HG03342 (cell line): ENCODE measurements at regions not wholly inside any gene's neighbourhood (a gene's known extent, or its start where the extent isn't known, plus 50 kb on each side); places are given as distances from the start of the nearest gene placed in this dataset.
"Not testable (repeated sequence)": the region's sequence is repeated elsewhere in the genome, so short reads cannot be mapped to it uniquely, and the experiment has no call there.

Experiments
- ATAC-seq: cut with Tn5 transposase; IDR thresholded peaks from one replicate; pipeline ENCODE4 v1.9.1; 2021; ENCODE audit warnings: mild to moderate bottlenecking, moderate library complexity; ENCODE audit not compliant: unreplicated experiment

DNA sequence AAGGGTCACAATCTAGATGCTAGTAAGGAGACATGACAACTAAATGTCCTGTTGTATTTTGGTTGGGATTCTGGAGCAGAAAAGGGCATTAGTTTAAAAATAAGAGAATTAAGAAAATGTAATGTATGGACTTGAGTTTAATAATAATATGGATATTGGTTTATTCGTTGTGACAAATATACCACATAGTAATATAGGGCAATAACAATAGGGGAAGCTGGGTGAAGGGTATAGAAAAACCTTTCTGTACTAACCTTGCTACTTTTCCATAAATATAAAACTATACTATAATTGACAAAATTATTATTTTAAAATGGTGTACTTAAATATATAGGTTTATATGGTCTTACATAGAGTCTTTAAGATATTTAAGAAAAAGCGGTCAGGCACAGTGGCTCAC, 558.9 kb downstream of the PTPRC start:
- no peak for ATAC-seq

DNA sequence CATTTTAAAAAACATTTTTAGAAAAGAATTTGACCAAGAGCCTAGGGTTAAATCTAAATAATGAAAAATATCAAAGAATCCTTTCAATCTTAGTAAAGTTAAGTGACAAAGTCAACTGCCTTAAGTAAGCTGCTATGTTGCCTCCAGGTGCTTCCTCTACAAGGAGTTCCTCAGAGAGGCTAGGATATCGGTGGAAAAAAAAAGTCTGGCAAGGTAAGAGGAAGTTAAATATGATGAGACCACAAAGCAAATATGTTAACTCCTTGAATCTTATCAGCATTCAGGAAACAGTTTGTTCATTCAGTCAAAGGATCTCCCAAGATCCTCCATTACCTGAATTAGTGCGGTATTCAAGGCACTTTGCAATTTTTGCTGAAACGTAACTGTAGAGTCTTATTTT, 563.5 kb downstream of the PTPRC start:
- ATAC-seq: no peak

DNA sequence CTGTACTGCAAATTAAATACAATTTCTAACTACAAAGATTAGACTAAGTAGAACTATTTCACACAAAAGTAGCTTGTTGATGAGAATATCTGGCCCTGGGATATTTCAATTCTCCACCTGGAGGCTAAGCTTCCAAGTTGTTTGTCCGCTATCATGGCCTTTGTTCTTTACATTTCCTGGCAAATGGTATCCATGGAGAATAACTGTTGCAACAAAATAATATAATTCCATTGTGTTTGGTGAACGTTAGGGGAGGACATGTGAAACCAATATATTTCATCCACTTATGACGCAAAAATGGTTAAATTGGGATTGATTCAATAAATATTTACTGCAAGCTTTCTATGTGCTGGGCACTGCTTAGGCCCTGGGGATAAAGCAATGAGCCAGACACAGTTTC, 565.4 kb downstream of the PTPRC start:
- no peak for ATAC-seq

DNA sequence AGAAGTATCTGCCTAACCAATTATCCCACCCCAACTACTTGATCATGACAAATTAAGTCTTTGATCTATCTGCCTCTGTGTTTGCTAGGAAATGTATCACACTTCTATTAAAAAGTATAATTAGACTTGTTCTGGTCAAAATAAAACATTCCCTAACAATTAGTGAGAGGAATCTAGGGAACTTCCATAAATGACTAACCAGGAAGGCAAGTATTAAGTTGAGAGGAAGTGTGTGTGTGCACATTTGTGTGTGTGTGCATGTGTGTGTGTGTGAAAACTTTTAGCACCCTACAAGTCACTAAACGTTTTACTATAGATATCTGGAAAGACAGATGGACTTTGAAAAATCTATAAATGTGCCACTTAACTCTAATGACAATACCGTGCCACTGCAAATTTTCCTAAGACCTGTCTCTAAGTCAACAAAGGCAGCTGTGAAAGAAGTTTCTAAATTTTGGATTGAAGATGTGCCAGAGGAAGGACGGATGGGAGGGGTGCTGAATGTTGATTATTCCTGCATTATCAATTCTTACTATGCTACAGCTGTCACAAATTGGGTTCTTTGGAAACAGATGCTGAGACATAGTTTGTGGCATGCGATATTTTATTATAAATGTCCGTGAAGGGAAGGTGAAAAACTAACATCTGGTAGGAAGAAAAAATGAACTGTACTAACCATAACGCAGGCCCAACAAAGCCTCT, 567.1 kb downstream of the PTPRC start:
- ATAC-seq: no peak

DNA sequence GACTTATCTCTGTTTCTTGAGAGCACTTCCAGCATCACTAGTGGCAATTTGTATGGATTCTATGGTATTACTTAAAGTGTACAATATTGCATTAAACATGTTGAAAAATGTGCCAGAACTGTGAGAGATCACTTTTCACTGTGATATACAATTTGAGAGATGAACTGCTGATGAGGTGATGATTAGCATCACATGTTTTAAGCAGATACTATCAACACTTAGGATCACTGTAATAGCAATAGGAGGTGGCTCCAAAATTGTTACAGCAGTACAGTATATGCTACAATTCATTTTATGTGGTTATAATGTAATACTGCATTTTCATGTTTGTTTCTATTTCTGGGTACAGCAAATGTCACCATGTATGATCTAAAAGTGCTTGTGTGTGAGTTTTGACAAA, 570.0 kb downstream of the PTPRC start:
- no peak for ATAC-seq

DNA sequence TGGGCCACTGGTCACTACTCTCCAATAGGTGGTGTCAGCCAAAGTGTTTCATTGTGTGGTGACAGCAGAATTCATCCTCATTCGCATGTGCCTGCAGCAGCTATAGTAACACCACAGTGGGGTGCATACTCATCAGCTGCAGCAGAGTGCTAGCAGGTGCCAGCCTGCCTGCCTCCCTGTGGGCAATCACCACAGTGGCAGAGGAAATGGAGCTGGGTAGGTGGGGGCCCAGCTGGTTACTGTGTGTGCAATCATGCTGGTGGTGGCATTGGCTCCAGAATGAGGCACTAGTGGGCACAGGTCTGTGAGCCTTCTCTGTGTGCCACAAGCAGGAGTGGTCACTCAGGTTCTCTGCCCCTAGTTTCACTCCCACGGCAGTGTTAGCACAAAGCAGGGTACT, 579.2 kb downstream of the PTPRC start:
- no peak for ATAC-seq

DNA sequence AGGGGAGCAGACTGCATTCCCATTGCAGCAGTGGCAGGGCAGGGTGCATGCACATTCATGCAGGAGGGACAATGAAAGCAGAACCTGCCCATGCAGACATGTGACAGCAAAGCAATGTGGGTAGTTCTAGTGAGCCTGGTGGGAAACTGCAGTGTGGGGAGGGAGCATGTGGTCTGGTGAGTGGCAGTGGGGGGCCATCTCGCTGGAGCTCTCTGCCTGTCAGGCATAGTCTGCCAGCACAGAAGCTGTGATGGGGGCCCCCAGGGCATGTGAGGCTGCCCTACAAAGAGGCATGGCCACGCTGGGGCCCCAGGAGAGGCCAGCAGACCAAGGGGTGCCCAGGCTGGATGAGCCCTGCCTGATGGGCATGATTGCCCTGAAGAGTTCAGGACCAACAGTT, 579.7 kb downstream of the PTPRC start:
- ATAC-seq: no peak

DNA sequence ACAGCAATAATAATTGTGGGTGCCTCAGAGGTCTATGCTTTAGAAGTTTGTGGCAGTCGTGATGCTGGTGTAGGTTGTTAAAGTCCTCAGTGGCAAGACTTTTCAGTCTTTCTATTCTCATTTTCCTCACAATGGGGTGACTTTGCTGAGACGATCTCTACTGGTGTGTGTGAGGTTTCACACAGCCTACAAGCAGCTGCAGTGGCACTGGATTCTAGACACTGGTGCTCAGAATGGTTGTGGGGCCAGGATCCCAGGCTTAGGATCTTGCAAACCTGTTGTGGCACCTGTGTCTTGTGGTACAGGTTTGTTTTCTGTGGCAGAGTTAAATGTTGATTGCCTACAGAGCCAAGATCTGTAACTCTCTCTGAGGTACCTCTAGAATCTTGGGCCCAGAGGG, 581.2 kb downstream of the PTPRC start:
- ATAC-seq: no peak

DNA sequence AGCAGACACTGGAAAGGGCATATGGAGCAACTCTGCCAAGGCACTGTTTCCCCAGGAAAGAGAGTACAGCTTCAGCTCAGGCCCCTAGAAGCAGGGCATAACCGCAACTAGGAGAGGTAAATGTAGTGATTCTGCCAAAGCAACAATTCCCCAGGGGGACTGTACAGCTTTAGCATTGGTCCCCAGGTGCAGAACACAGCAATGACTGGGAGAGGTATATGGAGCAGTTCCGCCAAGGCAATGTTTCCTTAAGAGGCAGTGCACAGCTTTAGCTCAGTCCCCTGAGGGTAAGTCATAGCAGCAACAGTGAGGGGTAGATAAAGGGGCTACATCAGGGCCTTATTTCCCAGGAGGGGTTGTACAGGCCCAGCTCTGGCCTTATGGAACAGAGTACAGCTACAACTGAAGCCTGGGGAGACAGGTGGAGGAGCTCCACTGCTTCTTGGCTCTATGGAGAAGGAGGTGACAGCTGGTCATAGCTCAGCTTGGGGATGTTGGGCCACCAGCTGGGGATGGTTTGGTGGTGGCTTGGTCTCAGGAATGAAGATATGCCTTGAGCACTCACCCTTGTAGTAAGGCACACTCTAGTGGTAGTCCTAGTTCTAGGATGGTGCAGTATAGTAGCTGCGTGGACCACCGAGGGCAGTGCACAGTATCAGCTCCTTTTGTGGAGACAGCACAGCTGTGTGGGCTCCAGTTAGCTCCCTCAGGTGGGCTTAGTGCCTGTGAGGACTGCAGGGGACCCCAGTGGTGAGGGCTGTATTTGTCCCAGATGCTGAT, 582.7 kb downstream of the PTPRC start:
- ATAC-seq: no peak

DNA sequence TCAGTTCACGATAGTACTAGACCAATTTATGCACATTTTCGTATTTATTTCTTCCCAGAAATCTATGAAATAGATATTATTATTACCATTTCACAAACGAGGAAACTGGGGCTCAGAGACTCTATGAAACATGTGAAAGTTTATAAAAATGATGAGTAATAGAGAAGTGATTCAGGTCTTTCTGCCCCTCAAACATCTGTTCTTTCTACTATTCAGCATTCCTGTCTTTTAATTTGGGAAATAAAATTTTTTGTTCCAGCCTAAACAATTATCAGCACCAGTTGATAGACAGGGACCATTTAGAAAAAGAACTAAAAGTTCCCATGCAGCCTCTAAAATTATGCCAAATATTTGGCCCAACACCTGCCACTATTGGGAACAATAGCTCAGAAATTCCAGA, 585.1 kb downstream of the PTPRC start:
- ATAC-seq: no peak

DNA sequence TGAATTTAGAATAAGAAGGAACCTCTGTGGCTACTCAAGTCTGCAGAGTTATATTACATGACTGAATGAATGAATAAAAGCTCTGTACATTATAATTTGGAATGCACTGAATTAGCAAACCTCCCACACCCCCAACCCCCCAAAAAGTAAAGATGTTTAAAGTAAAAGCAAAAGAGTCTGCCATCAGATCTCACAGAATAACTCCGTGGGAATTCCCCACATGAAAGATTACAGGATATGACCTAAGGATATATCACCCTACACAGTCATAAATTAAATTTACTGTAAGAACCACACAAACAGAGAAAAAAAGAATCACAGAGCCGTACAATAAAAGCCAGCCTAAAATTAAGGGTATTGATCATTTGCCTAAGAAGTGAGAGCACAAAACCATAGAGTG, 587.3 kb downstream of the PTPRC start:
- peak; percentile 71 for ATAC-seq

DNA sequence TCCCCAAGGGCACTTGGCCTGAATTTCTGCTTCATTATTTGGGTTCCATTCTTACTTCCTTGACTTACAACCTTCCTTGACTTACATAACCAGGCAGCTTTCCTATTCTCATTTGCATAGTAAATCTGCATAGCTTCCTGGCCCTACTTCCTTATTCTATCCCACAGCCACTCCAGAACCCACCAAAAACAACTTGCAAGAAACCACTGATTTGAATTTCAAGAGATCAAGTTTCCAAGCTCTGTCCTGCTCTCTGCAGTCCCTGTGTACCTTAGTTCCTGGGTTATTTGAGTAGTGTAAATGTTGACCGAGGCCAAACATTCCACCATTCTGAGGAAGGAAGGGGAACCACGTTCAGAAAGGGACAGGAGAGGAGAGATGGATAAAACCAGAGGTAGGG, 603.3 kb downstream of the PTPRC start:
- ATAC-seq: no peak

DNA sequence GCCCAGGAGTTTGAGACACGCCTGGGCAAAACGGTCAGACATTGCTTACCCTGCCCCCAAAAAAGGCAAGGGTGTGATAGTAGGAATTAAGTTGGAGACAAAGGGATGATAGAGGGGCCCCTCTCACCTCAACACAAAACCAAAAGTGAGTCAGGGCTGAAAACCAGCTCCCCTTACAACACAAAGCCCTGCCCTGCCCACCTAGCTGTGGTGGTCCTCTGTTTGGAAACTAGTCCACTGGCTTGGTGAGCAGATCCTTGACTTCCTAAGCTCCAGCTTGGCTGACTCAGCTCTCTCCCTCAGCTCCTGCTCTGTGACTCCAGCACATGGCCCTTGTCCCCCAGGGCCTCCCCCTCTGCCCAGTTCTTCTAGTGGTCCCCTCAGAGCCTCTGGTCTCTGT, 603.8 kb downstream of the PTPRC start:
- no peak for ATAC-seq

DNA sequence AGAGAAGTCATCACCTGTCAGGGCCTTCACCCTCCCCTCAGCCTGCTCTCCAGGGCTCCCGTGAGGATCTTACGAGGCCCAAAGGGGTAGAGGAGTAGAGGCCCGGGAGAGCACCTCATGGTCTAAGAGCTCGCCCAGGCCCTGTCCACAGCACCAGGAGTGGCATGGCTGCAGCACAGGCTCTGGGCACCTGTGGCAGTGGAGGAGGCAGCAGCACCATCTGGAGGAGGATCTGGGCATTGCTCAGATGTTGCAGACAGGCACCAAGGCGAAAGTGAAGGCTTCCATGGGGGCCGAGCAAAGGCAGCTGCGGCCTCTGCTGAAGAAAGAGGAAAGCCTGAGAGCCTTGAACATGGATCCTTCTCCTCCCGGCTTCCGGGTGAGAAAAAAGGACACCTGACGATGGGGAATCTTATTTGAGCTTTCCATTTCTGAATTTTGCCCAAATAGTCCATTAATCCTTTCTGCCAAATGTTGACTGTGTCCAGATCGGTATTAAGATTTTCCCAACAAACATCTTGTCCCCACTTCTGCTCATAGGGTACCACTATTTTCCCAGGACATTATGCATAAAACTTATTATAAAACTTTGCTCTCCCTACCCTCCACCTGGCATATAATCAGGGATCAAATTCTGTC, 604.7 kb downstream of the PTPRC start:
- ATAC-seq: peak; percentile 99

DNA sequence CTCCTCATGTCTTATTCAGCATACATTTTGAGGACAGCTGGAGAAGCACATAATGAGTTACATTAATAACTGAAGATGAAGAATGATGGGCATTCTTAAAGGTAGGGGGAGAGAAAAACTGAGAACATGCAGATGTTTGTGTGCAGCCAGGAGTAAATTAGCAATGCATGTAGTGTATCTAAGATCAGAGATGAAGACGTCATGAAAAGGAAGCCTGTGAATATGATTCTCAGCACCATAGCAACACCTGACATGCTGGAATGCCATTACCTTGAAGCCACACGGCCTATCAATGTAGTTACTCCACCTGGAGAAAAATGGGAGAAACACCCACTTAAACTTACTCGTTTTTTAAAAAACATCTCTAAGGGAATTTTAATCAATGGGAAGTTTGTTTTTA, 607.1 kb downstream of the PTPRC start:
- ATAC-seq: no peak

DNA sequence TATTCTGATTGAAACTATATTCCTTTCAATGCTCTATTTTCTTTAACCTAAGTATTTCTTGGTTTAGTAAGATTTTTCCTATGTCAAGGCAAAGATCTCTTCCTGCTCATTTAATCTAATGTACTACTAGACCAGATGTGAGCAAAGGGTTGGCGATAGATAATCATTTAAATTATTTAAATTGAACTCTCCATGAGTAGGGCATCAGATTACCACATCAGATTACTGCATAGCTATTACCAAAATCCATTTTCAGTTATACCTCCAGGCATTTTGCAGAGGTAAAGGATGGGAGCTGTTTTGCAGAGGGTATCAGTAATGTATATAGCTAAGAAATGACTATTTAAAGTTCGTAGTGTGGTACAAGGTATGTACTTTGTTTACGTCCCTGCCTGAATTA, 607.9 kb downstream of the PTPRC start:
- no peak for ATAC-seq

DNA sequence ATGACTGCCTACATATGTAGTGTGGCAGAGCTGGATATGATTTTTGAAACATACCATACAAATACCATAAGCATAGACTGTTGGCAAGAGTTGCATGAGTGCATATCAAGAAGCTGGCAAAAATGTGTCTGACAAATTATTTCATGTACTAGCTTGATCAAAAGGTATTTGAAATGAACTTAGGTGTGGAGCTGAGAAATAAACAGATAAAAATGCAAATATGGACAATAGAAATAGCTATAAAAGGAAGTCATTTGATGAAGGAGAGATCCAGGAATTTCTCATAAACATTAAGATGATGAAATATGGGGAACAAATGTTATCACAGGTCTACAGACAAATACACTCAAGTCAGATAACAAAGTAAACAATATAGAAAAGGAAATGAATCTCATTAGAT, 609.1 kb downstream of the PTPRC start:
- ATAC-seq: no peak

DNA sequence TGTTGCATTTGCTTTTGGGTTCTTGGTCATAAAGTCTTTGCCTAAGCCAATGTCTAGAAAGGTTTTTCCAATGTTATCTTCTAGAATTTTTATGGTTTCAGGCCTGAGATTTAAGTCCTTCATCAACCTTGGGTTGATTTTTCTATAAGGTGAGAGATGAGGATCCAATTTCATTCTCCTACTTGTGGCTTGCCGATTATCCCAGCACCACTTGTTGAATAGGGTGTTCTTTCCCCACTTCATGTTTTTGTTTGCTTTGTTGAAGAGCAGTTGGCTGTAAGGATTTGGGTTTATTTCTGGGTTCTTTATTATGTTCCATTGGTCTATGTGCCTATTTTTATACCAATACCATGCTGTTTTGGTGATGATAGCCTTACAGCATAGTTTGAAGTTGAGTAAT, 615.2 kb downstream of the PTPRC start:
- ATAC-seq: not testable (repeated sequence)

DNA sequence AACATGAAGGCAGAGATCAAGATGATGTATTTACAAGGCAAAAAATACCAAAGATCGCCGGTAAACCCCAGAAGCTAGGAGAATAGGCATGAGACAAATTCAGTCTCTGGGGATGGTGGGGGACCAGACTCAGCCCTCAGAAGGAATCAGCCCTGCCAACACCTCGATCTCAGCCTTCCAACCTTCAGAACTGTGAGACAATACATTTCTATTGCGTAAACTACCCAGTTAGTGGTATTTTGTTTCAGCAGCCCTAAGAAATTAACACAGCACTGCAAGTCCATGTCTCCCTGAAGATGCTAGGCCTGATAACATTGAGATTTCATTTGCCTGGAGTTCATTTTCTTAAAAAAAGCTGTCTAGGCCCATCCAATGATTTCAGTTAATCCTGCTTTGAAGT, 622.5 kb downstream of the PTPRC start:
- ATAC-seq: no peak

DNA sequence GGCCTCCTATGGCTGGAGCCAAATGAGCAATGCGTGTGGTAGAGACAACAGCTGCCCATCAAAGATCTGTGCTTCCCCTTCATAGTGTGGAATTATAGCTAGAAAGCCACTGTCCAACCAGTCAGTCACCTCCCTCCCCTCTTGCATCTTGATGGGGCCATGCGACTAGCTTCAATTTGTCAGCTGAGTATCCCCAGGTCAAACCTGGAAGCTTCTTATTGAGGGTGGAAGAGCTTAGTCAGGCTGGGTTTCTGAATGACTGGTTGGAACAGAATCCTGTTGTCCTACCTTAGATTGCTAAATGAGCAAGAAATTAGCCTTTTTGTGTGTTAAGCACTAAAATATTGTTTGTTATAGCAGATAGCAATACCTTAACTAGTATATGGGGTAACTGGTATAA, 625.4 kb downstream of the PTPRC start:
- no peak for ATAC-seq

DNA sequence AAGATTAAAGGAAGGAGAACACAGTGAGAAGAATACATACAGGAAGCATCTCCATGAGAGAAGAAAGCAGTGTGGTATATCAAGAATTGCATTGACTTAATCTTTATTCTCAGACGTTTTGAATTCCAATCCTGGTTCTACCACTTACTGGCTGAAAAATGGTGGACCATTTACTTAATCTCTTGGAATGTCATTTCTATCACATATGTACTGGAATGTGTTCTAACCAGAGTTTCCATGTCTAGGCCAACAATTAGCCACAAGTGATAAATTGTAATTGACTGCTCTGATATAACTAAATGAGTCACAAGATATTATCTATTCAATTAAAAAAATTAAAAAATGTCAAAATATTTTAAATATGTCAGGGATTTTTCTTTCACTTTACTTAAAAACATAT, 626.1 kb downstream of the PTPRC start:
- no peak for ATAC-seq

DNA sequence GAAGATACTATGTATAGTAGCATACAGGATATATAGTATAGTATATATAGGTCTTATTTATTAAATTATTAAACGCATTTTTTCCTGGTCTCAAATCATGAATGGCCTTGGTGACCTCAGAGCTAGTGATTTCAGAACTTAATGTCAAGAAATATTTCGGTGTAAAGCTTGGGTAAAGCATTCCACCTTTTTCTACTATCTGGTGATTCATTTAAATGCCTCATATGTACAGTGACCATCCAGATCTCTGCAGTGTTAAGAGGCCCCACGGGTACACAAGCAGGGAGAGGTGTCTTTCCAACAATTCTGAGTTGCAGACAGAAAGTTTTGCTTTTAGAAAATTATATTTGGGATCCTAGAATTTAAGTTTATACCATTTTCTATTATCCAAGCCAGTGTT, 626.5 kb downstream of the PTPRC start:
- no peak for ATAC-seq
